GM12891 (cell line): ENCODE measurements at regions not wholly inside any gene's neighbourhood (a gene's known extent, or its start where the extent isn't known, plus 50 kb on each side); places are given as distances from the start of the nearest gene placed in this dataset.

ENCODE experiments used
- PAX5 ChIP-seq: IDR thresholded peaks from 2 replicates; pipeline ENCODE4 v1.6.1; 2011; ENCODE audit warnings: low read length, moderate library complexity, mild to moderate bottlenecking; ENCODE audit not compliant: insufficient read depth, severe bottlenecking
- POLR2A ChIP-seq: IDR thresholded peaks from 2 replicates; pipeline ENCODE4 v1.6.1; 2011; ENCODE audit warnings: low read depth, low read length, control low read depth
- POLR2AphosphoS5 ChIP-seq: IDR thresholded peaks from 2 replicates; pipeline ENCODE4 v1.6.1; 2011; ENCODE audit warnings: low read depth, low read length, control low read depth
- POU2F2 ChIP-seq: IDR thresholded peaks from 2 replicates; pipeline ENCODE4 v1.6.1; 2011; ENCODE audit warnings: low read depth, mild to moderate bottlenecking, control low read depth, low read length, moderate library complexity
- SPI1 ChIP-seq: IDR thresholded peaks from 2 replicates; pipeline ENCODE4 v1.6.1; 2011; ENCODE audit warnings: low read depth, low read length, control low read depth
- TAF1 ChIP-seq: IDR thresholded peaks from 2 replicates; pipeline ENCODE4 v1.6.1; 2011; ENCODE audit warnings: low read depth, low read length, control low read depth

GRCh38 chr14:80133457-80133856, 77.8 kb downstream of the DIO2 start:
- TF ChIP-seq POLR2A (no peak), POLR2AphosphoS5 (no peak), TAF1 (no peak), SPI1 (no peak), PAX5 (no peak), POU2F2 (no peak)
